ENCODE measurements at regions not wholly inside any gene's neighbourhood (a gene's known extent, or its start where the extent isn't known, plus 50 kb on each side); places are given as distances from the start of the nearest gene placed in this dataset.

GRCh38 chr2:236636714-236637470, 67.3 kb downstream of the ACKR3 start:
- TF ChIP-seq, protein P1, sequence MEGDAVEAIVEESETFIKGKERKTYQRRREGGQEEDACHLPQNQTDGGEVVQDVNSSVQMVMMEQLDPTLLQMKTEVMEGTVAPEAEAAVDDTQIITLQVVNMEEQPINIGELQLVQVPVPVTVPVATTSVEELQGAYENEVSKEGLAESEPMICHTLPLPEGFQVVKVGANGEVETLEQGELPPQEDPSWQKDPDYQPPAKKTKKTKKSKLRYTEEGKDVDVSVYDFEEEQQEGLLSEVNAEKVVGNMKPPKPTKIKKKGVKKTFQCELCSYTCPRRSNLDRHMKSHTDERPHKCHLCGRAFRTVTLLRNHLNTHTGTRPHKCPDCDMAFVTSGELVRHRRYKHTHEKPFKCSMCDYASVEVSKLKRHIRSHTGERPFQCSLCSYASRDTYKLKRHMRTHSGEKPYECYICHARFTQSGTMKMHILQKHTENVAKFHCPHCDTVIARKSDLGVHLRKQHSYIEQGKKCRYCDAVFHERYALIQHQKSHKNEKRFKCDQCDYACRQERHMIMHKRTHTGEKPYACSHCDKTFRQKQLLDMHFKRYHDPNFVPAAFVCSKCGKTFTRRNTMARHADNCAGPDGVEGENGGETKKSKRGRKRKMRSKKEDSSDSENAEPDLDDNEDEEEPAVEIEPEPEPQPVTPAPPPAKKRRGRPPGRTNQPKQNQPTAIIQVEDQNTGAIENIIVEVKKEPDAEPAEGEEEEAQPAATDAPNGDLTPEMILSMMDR (IDR thresholded peaks at IDR 0.05), result no peak
- no peak for TF ChIP-seq POLR2A (IDR thresholded peaks at IDR 0.05)
